ENCODE measurements at regions not wholly inside any gene's neighbourhood (a gene's known extent, or its start where the extent isn't known, plus 50 kb on each side); places are given as distances from the start of the nearest gene placed in this dataset.

- CTCF ChIA-PET = no interaction called here
- POLR2A ChIA-PET = no interaction called here
- no peak for FAIRE-seq
- Histone ChIP-seq H3K9me3 (replicated peaks; ENCODE audit: control insufficient read depth, insufficient read depth, low read length) (no peaks in the 10 kb centered on the region), H3K4me2 (ENCODE audit: insufficient read depth, low read length) (no peak overlapping the region), H3K9ac (replicated peaks; ENCODE audit: extremely low read depth, insufficient read depth, low read length) (no peak overlapping the region), H3K27me3 (ENCODE audit: control insufficient read depth in 2 of 2, insufficient read depth in 2 of 2, low read length in 2 of 2) (no peaks in the 10 kb centered on the region), H2AFZ (ENCODE audit: low read depth, low read length) (no peak overlapping the region), H3K4me1 (ENCODE audit: control insufficient read depth, extremely low read depth, insufficient read depth, low read length) (no peaks in the 10 kb centered on the region), H3K36me3 (ENCODE audit: control insufficient read depth in 2 of 2, extremely low read depth in 1 of 2, insufficient read depth in 2 of 2, low read length in 2 of 2) (no peaks in the 10 kb centered on the region), H3K79me2 (ENCODE audit: control insufficient read depth, insufficient read depth, low read length) (no peaks in the 10 kb centered on the region), H3K27ac (ENCODE audit: insufficient read depth, low read depth, low read length) (no peak overlapping the region), H3K4me3 (replicated peaks in 1 of 3; ENCODE audit: insufficient read depth in 1 of 3, low read depth in 1 of 3, low read length in 3 of 3) (no peak overlapping the region), H4K20me1 (replicated peaks; ENCODE audit: control insufficient read depth, extremely low read depth, insufficient read depth, low read length) (no peaks in the 10 kb centered on the region), H3K9me1 (replicated peaks; ENCODE audit: control insufficient read depth, extremely low read depth, insufficient read depth, low read length) (no peaks in the 10 kb centered on the region)
- TF ChIP-seq POLR2AphosphoS5 (IDR thresholded peaks at IDR 0.05; ENCODE audit: insufficient read depth, low read depth, low read length) = no peak
- TF ChIP-seq POLR2A (IDR thresholded peaks at IDR 0.05; ENCODE audit: low read depth, low read length) = no peak
- TF ChIP-seq MYC (IDR thresholded peaks at IDR 0.05; ENCODE audit: low read depth, low read length) = no peak
- TF ChIP-seq FOS (IDR thresholded peaks at IDR 0.05; ENCODE audit: borderline replicate concordance, insufficient read depth, low read length) = no peak
- TF ChIP-seq JUN (IDR thresholded peaks at IDR 0.05; ENCODE audit: borderline replicate concordance, insufficient read depth, insufficient read length, low read depth) = no peak
- TF ChIP-seq, protein P1, sequence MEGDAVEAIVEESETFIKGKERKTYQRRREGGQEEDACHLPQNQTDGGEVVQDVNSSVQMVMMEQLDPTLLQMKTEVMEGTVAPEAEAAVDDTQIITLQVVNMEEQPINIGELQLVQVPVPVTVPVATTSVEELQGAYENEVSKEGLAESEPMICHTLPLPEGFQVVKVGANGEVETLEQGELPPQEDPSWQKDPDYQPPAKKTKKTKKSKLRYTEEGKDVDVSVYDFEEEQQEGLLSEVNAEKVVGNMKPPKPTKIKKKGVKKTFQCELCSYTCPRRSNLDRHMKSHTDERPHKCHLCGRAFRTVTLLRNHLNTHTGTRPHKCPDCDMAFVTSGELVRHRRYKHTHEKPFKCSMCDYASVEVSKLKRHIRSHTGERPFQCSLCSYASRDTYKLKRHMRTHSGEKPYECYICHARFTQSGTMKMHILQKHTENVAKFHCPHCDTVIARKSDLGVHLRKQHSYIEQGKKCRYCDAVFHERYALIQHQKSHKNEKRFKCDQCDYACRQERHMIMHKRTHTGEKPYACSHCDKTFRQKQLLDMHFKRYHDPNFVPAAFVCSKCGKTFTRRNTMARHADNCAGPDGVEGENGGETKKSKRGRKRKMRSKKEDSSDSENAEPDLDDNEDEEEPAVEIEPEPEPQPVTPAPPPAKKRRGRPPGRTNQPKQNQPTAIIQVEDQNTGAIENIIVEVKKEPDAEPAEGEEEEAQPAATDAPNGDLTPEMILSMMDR (IDR thresholded peaks at IDR 0.05; ENCODE audit: extremely low read depth in 1 of 2, insufficient read depth in 1 of 2, low read depth in 1 of 2, low read length in 2 of 2) = no peak
- no peak for DNase-seq (ENCODE audit: low read depth, low spot score)
- intact Hi-C loops (cut with micrococcal nuclease) (no loop called here), dilution Hi-C loops (cut with MboI; ENCODE audit: extremely low pct_ligation_motif_present, low sequenced_read_pairs) (no loop called here)
- BruUV-seq (replicated peaks) = no TSS peak
Measured at GRCh38 chr6:113481910-113482309, 375.2 kb upstream of the MARCKS start.

DNA sequence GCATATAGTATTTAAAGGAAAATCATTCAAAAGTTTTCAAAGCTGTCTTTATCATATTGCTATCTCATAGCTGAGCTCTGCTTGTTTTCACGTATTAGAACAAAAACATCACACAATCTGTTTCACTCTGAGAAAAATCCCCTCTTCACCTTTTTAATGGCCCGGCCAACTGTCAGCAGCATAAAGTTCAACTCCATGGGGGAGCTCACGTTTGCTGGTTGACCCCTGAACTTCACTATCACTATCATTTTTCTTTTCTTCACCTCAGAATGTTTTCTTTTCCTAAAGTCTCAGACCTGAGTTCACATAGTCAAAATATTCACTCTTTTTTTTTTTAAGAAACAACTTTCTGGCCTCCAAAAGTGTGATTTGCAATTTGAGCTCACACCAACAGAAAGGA, 374.4 kb upstream of the MARCKS start:
- FAIRE-seq = no peak
- no peak overlapping the region for H3K4me3 ChIP-seq (replicated peaks in 1 of 3; ENCODE audit: insufficient read depth in 1 of 3, low read depth in 1 of 3, low read length in 3 of 3)
- H3K79me2 ChIP-seq (ENCODE audit: control insufficient read depth, insufficient read depth, low read length) = no peaks in the 10 kb centered on the region
- no peaks in the 10 kb centered on the region for H3K36me3 ChIP-seq (ENCODE audit: control insufficient read depth in 2 of 2, extremely low read depth in 1 of 2, insufficient read depth in 2 of 2, low read length in 2 of 2)
- no TSS peak for BruUV-seq (replicated peaks)
- dilution Hi-C loops (cut with MboI; ENCODE audit: extremely low pct_ligation_motif_present, low sequenced_read_pairs) = no loop called here
- ChIA-PET POLR2A (no interaction called here), CTCF (interaction anchor here (1.0 kb wide), 1 partner anchor 22 kb away, joined by 3 read pairs; no protein-coding TSS in a partner anchor)
- H2AFZ ChIP-seq (ENCODE audit: low read depth, low read length) = no peak overlapping the region
- no peak overlapping the region for H3K27ac ChIP-seq (ENCODE audit: insufficient read depth, low read depth, low read length)
- H3K4me2 ChIP-seq (ENCODE audit: insufficient read depth, low read length) = no peak overlapping the region
- no peaks in the 10 kb centered on the region for H3K9me3 ChIP-seq (replicated peaks; ENCODE audit: control insufficient read depth, insufficient read depth, low read length)
- H4K20me1 ChIP-seq (replicated peaks; ENCODE audit: control insufficient read depth, extremely low read depth, insufficient read depth, low read length) = no peaks in the 10 kb centered on the region
- H3K9me1 ChIP-seq (replicated peaks; ENCODE audit: control insufficient read depth, extremely low read depth, insufficient read depth, low read length) = no peaks in the 10 kb centered on the region
- no peaks in the 10 kb centered on the region for H3K27me3 ChIP-seq (ENCODE audit: control insufficient read depth in 2 of 2, insufficient read depth in 2 of 2, low read length in 2 of 2)
- DNase-seq (ENCODE audit: low read depth, low spot score) = no peak
- no peak overlapping the region for H3K9ac ChIP-seq (replicated peaks; ENCODE audit: extremely low read depth, insufficient read depth, low read length)
- no peaks in the 10 kb centered on the region for H3K4me1 ChIP-seq (ENCODE audit: control insufficient read depth, extremely low read depth, insufficient read depth, low read length)
- intact Hi-C loops (cut with micrococcal nuclease) = no loop called here
- TF ChIP-seq POLR2AphosphoS5 (IDR thresholded peaks at IDR 0.05; ENCODE audit: insufficient read depth, low read depth, low read length) = no peak
- no peak for TF ChIP-seq MYC (IDR thresholded peaks at IDR 0.05; ENCODE audit: low read depth, low read length)
- TF ChIP-seq FOS (IDR thresholded peaks at IDR 0.05; ENCODE audit: borderline replicate concordance, insufficient read depth, low read length) = no peak

All from endothelial cell of umbilical vein (primary cell).